Stimulated activated CD8-positive, alpha-beta memory T cell treated with anti-CD3 and anti-CD28 coated beads, Interleukin-4, amount 100 ng/mL, for 1 hour (primary cell): ENCODE measurements at regions not wholly inside any gene's neighbourhood (a gene's known extent, or its start where the extent isn't known, plus 50 kb on each side); places are given as distances from the start of the nearest gene placed in this dataset.

ENCODE experiments used
- DNase-seq, 2 donors: peaks; one replicate each; pipeline ENCODE4 v3.0.0-alpha.2; 2020; ENCODE audit warnings: low read depth in 2 of 2, low spot score in 1 of 2

- DNase-seq = no peak
Observed at GRCh38 chr3:188088948-188089685, 64.8 kb upstream of the LPP start.

GRCh38 chr3:188090620-188091309 is 63.2 kb upstream of the LPP start:
- DNase-seq = no peak

- DNase-seq = no peak
Observed at GRCh38 chr3:188091746-188092145, 62.2 kb upstream of the LPP start.

- DNase-seq = no peak
Observed at GRCh38 chr3:188092648-188093047, 61.3 kb upstream of the LPP start.

- no peak for DNase-seq
Observed at GRCh38 chr3:188095431-188095830, 58.5 kb upstream of the LPP start.

- DNase-seq = no peak
Observed at GRCh38 chr3:188097791-188098190, 56.2 kb upstream of the LPP start.

- DNase-seq = no peak
Observed at GRCh38 chr3:188099907-188100306, 54.0 kb upstream of the LPP start.

- no peak for DNase-seq
Observed at GRCh38 chr3:188102861-188103547, 51.0 kb upstream of the LPP start.

- DNase-seq = no peak
Observed at GRCh38 chr3:188104050-188104449, 49.9 kb upstream of the LPP start.
